Stimulated activated CD8-positive, alpha-beta memory T cell treated with anti-CD3 and anti-CD28 coated beads, Interleukin-15, amount 100 ng/mL, for 4 hours (primary cell): ENCODE measurements at regions not wholly inside any gene's neighbourhood (a gene's known extent, or its start where the extent isn't known, plus 50 kb on each side); places are given as distances from the start of the nearest gene placed in this dataset.
"Not testable (repeated sequence)": the region's sequence is repeated elsewhere in the genome, so short reads cannot be mapped to it uniquely, and the experiment has no call there.

Experiments
- DNase-seq, 2 donors: peaks; one replicate each; pipeline ENCODE4 v3.0.0-alpha.2; 2020; ENCODE audit warnings: low read depth in 2 of 2

- DNase-seq: no peak
Observed at GRCh38 chr12:92272061-92272964, 126.7 kb upstream of the BTG1 start.

- DNase-seq: no peak
Observed at GRCh38 chr12:92271341-92271740, 125.7 kb upstream of the BTG1 start.

DNA sequence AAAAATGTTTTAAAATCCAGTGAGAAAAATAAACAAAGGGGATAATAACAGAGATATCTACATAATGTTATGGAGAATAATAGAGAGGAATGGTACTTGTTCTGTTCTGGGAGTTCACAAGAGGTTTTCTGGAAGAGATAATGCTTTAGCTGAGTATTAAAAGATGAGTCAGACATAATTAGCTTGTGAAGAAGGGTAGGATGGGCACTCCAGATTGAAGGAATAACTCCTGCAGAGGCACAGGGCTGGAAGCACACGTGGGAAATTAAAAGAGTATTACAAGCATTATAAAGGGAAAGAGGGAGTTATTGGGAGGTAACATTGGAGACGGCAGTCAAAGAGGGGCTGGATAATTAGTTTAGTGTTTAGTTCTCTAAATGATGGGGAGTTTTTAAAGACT, 124.9 kb upstream of the BTG1 start:
- no peak for DNase-seq

GRCh38 chr12:92268946-92269345, 123.3 kb upstream of the BTG1 start:
- no peak for DNase-seq

GRCh38 chr12:92261692-92262091, 116.0 kb upstream of the BTG1 start:
- no peak for DNase-seq

DNA sequence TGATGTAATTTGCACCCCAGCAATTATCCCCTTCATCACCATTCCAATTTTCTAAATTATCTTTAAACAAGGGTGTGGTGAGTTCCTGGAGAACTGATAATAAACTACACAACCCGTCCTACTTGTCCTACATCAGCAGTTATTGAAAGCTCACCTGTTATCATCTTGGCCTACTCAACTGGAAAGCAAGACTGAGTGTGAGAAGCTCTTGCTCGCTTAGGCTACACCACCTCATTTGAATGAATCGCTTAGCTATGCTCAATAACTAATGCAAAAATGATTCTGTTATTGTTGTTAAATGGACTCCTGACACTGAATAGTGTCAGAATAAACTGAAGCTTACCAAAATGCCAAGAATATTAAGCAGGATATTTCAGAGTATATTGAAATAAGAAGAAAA, 115.4 kb upstream of the BTG1 start:
- no peak for DNase-seq

GRCh38 chr12:92259696-92260251, 114.1 kb upstream of the BTG1 start:
- DNase-seq: no peak

DNA sequence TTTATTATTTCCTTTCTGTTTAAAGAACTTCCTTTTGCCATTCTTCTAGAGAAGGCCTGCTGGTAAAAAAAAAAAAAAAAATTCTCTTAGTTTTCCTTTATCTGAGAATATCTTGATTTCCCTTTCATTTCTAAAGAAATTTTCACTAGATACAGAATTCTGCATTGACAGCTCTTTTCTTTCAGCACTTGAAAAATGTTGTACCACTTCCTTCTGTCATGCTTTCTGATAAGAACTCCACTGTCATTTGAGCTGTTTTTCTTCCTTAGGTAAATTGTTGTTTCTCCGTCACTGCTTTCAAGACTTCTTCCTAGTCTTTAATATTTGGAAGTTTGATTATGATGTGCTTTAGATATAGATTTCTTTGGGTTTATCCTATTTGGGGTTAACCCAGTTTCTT, 113.6 kb upstream of the BTG1 start:
- DNase-seq: no peak

- DNase-seq: no peak
Observed at GRCh38 chr12:92257261-92257660, 111.6 kb upstream of the BTG1 start.

DNA sequence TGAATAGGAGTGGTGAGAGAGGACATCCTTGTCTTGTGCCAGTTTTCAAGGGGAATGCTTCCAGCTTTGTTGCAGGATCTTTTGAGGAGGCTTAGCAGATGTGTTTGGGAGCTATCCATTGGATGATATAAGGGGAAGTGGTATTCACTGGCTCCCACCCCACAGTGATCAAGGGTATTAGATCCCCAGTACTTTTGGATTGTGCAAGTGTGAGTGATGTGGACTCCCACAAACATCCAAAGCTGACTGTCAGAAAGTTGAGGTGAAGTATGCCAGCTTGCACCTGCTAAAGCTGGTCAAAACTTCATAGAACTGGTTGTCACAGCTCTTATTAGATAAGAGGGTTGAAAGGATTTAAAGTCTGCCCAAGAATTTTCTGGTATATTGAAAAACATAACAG, 110.1 kb upstream of the BTG1 start:
- DNase-seq: no peak

DNA sequence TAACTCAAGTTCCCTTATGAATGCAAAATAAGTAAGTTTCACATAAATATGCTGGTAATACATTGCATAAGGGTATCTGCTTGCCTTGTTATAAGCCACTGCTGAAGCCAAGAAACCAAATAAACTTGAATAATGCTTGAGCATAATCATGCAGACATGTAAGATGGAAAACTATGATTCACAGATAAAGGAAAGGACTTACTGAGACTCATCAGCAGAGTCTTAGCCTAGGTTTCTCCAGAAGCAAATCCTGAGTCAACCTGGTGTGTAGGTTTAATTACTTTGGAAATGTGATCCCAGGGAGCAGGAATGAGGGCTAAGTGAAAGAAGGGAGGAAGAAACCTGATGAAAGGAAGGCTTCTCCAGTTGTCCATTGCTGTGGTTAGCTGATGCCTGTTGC, 107.7 kb upstream of the BTG1 start:
- DNase-seq: no peak

- no peak for DNase-seq
Observed at GRCh38 chr12:92248977-92249376, 103.3 kb upstream of the BTG1 start.

GRCh38 chr12:92244036-92244435, 98.4 kb upstream of the BTG1 start:
- DNase-seq: no peak

- DNase-seq: no peak
Observed at GRCh38 chr12:92242907-92243306, 97.3 kb upstream of the BTG1 start.

DNA sequence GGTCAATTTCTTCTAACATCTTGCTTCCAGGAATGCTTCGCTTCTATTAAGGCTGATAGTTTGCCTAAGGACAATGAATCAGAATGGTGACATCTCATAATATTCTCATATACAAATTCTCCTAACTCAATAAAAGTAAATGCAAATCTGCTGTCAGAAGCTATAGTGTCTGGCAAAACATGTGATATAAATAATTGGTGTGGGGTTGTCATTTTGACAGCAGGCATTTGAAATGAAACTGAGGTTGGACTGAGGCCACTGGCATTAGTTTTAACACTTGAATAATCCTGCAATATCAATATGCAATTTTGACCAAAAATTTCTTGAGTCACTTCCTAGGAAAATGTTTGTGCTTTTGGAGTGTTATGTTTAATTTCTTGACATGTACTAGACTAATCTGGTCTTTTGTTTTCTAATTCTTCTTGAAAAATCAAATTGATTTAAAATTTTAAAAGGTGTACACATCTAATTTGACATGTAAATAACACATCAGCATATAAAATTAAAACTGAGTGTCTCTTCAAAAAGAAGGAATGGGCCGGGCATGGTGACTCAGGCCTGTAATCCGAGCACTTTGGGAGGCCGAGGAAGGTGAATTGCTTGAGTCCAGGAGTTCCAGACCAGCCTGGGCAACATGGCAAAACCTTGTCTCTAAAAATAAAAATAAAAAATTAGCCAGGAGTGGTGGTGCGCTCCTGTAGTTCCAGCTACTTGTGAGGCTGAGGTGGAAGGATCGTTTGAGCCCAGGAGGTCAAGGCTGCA, 92.3 kb upstream of the BTG1 start:
- no peak for DNase-seq

DNA sequence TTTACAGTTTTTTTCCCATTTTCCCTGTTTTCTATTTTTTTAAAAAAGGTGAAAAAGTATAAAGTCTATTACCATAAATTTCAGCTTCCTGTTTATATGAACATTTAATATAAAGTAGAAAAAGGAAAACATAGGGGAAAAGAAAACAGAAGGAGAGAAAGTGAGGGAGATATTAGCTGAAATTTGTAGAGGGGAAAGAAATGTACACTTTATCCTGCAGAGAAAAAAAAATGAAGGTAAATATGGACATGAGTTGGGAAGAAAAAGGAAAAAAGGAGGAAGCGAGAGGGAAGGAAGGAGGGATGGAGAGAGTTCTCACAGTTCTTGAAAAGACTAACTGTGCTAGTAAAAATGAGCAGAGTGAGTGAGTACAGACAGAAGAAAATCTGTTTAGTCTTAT, 91.6 kb upstream of the BTG1 start:
- DNase-seq: no peak

- no peak for DNase-seq
Observed at GRCh38 chr12:92235703-92236472, 90.2 kb upstream of the BTG1 start.

- no peak for DNase-seq
Observed at GRCh38 chr12:92234533-92234932, 88.9 kb upstream of the BTG1 start.

GRCh38 chr12:92233346-92234015, 87.8 kb upstream of the BTG1 start:
- DNase-seq: no peak

DNA sequence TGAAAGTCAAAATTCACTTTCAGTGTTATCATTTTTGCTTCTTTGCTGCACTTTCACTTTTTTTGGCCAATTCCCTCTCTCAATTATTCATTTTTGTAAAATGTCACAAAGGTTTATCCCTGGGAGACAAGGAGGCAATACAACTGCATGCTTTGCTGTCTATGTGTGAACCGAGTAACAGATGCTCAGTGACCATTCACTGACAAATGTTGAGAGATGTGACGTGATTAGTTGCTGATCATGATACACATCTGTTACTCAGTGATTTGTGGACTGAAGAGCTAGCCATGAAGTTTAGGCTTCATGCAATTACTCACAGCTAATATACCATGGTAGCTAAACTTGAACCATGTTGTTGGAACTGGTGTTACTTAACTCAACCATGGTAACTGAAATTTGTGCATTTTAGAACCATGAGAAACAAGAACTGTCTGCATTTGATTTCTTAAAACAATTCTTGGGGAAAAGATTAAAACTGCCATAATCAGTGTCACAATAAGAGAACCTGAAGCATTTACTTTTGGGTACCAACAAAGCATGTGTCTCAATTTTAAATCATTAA, 86.8 kb upstream of the BTG1 start:
- DNase-seq: not testable (repeated sequence)

DNA sequence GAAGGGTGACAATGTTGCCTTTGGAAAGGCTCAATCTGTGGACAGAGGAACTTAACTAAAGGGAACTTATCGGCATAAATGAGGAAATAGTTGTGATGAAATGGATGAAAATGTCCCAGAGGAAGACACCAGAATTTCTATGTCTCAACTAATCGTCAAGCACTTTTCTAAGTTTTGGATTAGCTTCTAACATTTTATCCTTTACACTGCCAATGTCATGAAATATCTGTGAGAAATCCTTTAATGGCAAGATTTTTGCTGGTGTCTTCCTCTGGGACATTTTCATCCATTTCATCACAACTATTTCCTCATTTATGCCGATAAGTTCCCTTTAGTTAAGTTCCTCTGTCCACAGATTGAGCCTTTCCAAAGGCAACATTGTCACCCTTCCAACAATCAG, 86.3 kb upstream of the BTG1 start:
- not testable (repeated sequence) for DNase-seq
